SK-N-SH (cell line): ENCODE measurements at regions not wholly inside any gene's neighbourhood (a gene's known extent, or its start where the extent isn't known, plus 50 kb on each side); places are given as distances from the start of the nearest gene placed in this dataset.

Experiments used
- CTCF ChIA-PET: fragments of 300-600, 350-600 bp; formaldehyde crosslinking; extraction: SDS; loops from one replicate; lab custom pipeline; 2021; lab: Yijun Ruan, JAX
- POLR2A ChIA-PET: fragments of 350-600 bp; sonication (Branson Sonifier 250); formaldehyde crosslinking; extraction: SDS; loops from one replicate; lab custom pipeline; 2020; ENCODE audit warnings: antibody characterized with exemption, inconsistent platforms; lab: Yijun Ruan, JAX
- DNase-seq: peaks from one replicate; pipeline ENCODE4 v3.0.0; 2012
- H2AFZ ChIP-seq: fragments of 200-600 bp; sonication (generic); 2 replicates; pipeline ENCODE4 v1.8.1; 2016; ENCODE audit warnings: antibody characterized with exemption, mild to moderate bottlenecking, low read depth
- H3F3A ChIP-seq: fragments of 200-600 bp; sonication (generic); replicated peaks from 2 replicates; pipeline ENCODE3; 2016; ENCODE audit warnings: antibody characterized with exemption, mild to moderate bottlenecking; ENCODE audit not compliant: insufficient read depth
- H3K27ac ChIP-seq, 2 experiments: fragments of 200-500 bp in 1 of 2; fragments of 200-600 bp in 1 of 2; sonication (Bioruptor generic) in 1 of 2; sonication (generic), shearing (Covaris generic) in 1 of 2; 2 replicates each; pipeline versions ENCODE4 v1.5.1 to v1.6.1; 2014 to 2016; ENCODE audit warnings: low read depth in 2 of 2, inconsistent platforms in 1 of 2, low read length in 1 of 2, mild to moderate bottlenecking in 1 of 2, mixed read lengths in 1 of 2
- H3K27me3 ChIP-seq: fragments of 200-600 bp; sonication (generic), shearing (Covaris generic); 2 replicates; pipeline ENCODE4 v1.6.1; 2016; ENCODE audit warnings: mixed run types; ENCODE audit not compliant: insufficient read depth
- H3K36me3 ChIP-seq, 2 experiments: fragments of 200-500 bp in 1 of 2; fragments of 200-600 bp in 1 of 2; sonication (Bioruptor generic) in 1 of 2; sonication (generic) in 1 of 2; replicated peaks in 1 of 2; 2 replicates each; pipeline versions ENCODE3 to v1.5.1; 2014 to 2016; ENCODE audit warnings: low read length in 1 of 2, mild to moderate bottlenecking in 1 of 2; ENCODE audit not compliant: insufficient read depth in 2 of 2, control insufficient read depth in 1 of 2
- H3K4me1 ChIP-seq, 2 experiments: fragments of 200-500 bp in 1 of 2; fragments of 200-600 bp in 1 of 2; sonication (Bioruptor generic) in 1 of 2; sonication (generic), shearing (Covaris generic) in 1 of 2; 2 replicates each; pipeline versions ENCODE4 v1.5.1 to v1.6.1; 2014 to 2016; ENCODE audit warnings: low read depth in 1 of 2, low read length in 1 of 2, mixed run types in 1 of 2; ENCODE audit not compliant: insufficient read depth in 2 of 2, control insufficient read depth in 1 of 2
- H3K4me2 ChIP-seq: fragments of 200-600 bp; sonication (generic), shearing (Covaris generic); 2 replicates; pipeline ENCODE4 v1.6.1; 2017; ENCODE audit warnings: mixed run types
- H3K4me3 ChIP-seq, 2 experiments: fragments of 200-500 bp in 1 of 2; fragments of 200-600 bp in 1 of 2; sonication (Bioruptor generic) in 1 of 2; sonication (generic), shearing (Covaris generic) in 1 of 2; 2 replicates each; pipeline versions ENCODE4 v1.5.1 to v1.8.1; 2014 to 2016; ENCODE audit warnings: low read depth in 2 of 2, inconsistent platforms in 1 of 2, low read length in 1 of 2, mild to moderate bottlenecking in 1 of 2, mixed read lengths in 1 of 2, moderate library complexity in 1 of 2
- H3K79me2 ChIP-seq: fragments of 200-600 bp; sonication (generic); 2 replicates; pipeline ENCODE4 v1.8.1; 2017; ENCODE audit warnings: mild to moderate bottlenecking; ENCODE audit not compliant: insufficient read depth
- H3K9ac ChIP-seq: fragments of 200-600 bp; sonication (generic); 2 replicates; pipeline ENCODE4 v1.6.1; 2017; ENCODE audit warnings: mixed run types
- H3K9me2 ChIP-seq: fragments of 200-600 bp; sonication (generic); 2 replicates; pipeline ENCODE4 v1.6.1; 2017; ENCODE audit warnings: mixed run types
- H3K9me3 ChIP-seq: fragments of 200-600 bp; sonication (generic); 2 replicates; pipeline ENCODE4 v1.6.1; 2017; ENCODE audit warnings: mixed run types, mild to moderate bottlenecking, moderate library complexity
- H4K20me1 ChIP-seq: fragments of 200-600 bp; sonication (generic); 2 replicates; pipeline ENCODE4 v1.6.1; 2017; ENCODE audit warnings: mild to moderate bottlenecking, mixed run types; ENCODE audit not compliant: insufficient read depth
- CTCF ChIP-seq: fragments of 200-600 bp; sonication (generic); IDR thresholded peaks from 2 replicates; pipeline ENCODE4 v1.6.1; 2017; ENCODE audit warnings: antibody characterized with exemption, mild to moderate bottlenecking, moderate library complexity
- EP300 ChIP-seq, 2 experiments: IDR thresholded peaks; 2 replicates each; pipeline versions ENCODE4 v1.4.0 to v1.6.1; 2012; ENCODE audit warnings: borderline replicate concordance in 1 of 2, low read depth in 1 of 2, low read length in 1 of 2
- FOSL2 ChIP-seq: IDR thresholded peaks from 2 replicates; pipeline ENCODE4 v1.4.0; 2012; ENCODE audit warnings: low read depth, mild to moderate bottlenecking, moderate library complexity, borderline replicate concordance
- FOXJ3 ChIP-seq: sonication (generic); formaldehyde crosslinking; IDR thresholded peaks from 2 replicates; pipeline ENCODE4 v1.5.1; 2020; ENCODE audit warnings: mild to moderate bottlenecking, missing genetic modification reagents
- GATA2 ChIP-seq: sonication (generic); formaldehyde crosslinking; IDR thresholded peaks from 2 replicates; pipeline ENCODE4 v1.5.0; 2020; ENCODE audit warnings: mild to moderate bottlenecking, missing genetic modification reagents
- MEF2A ChIP-seq: IDR thresholded peaks from 2 replicates; pipeline ENCODE4 v1.4.0; 2012; ENCODE audit warnings: low read depth, borderline replicate concordance
- NFIC ChIP-seq: IDR thresholded peaks from 2 replicates; pipeline ENCODE4 v1.4.0; 2012; ENCODE audit warnings: borderline replicate concordance
- NRF1 ChIP-seq: IDR thresholded peaks from 2 replicates; pipeline ENCODE4 v1.6.1; 2012; ENCODE audit warnings: low read depth, mild to moderate bottlenecking, low read length
- RFX5 ChIP-seq: IDR thresholded peaks from 2 replicates; pipeline ENCODE4 v1.6.1; 2012; ENCODE audit warnings: mild to moderate bottlenecking, improper control_type of control experiment, low read length
- SMC3 ChIP-seq: IDR thresholded peaks from 2 replicates; pipeline ENCODE4 v1.6.1; 2012; ENCODE audit warnings: low read depth, low read length, improper control_type of control experiment
- USF1 ChIP-seq: IDR thresholded peaks from 2 replicates; pipeline ENCODE4 v1.4.0; 2012; ENCODE audit warnings: low read depth, borderline replicate concordance
- WGBS: methylation state at CpG from one replicate; pipeline ENCODE4 v1.1.6; 2017; ENCODE audit warnings: low lambda C conversion rate; 5-methylcytosine and 5-hydroxymethylcytosine counted together
- TF ChIP-seq, protein P1 (sequence below): IDR thresholded peaks from 2 replicates; pipeline ENCODE4 v1.6.1; 2012; ENCODE audit warnings: mild to moderate bottlenecking, low read depth, low read length, moderate library complexity
- TF ChIP-seq, protein P2 (sequence below): fragments of 150-350 bp; IDR thresholded peaks from 2 replicates; pipeline ENCODE4 v1.6.1; 2016; ENCODE audit warnings: mild to moderate bottlenecking, low read depth, low read length

DNA sequence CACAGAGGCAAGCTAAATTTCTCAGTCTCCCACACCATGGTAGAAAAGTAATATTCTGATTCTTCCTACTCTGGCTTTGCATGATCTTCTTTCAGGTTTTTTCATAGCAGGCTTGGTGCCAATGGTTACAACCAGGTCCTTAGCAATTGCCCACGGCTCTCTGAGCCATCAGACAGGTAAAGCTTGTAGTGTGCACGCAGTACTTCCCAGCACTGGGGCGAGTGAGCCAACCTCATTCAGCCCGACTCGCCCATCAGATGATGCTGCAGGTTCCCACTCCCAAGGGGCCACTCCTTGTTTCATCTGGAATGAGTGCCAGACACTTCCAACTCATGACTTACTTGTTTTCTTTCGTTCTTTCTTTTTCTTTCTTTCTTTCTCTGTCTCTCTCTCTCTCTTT is 78.3 kb downstream of the PERP start:
- CTCF ChIA-PET = no interaction called here

More for the DNA sequence above, 78.3 kb downstream of the PERP start:
- H4K20me1 ChIP-seq = no peaks in the 10 kb centered on the region
- no peaks in the 10 kb centered on the region for H3K79me2 ChIP-seq
- H3K9me3 ChIP-seq = no peaks in the 10 kb centered on the region
- H3K27ac ChIP-seq = no peak overlapping the region
- DNase-seq = no peak
- H2AFZ ChIP-seq = no peak overlapping the region
- no peak overlapping the region for H3K9ac ChIP-seq
- H3K4me3 ChIP-seq = no peak overlapping the region
- TF ChIP-seq NFIC (no peak), NRF1 (no peak), GATA2 (CRISPR knock-in tag) (no peak), SMC3 (no peak), USF1 (no peak), FOXJ3 (CRISPR knock-in tag) (no peak), FOSL2 (no peak), RFX5 (no peak), CTCF (no peak), EP300 (IDR thresholded peaks at IDR 0.05; ENCODE audit: borderline replicate concordance in 1 of 2, low read depth in 1 of 2, low read length in 1 of 2) (no peak), MEF2A (no peak)
- TF ChIP-seq, protein P1, sequence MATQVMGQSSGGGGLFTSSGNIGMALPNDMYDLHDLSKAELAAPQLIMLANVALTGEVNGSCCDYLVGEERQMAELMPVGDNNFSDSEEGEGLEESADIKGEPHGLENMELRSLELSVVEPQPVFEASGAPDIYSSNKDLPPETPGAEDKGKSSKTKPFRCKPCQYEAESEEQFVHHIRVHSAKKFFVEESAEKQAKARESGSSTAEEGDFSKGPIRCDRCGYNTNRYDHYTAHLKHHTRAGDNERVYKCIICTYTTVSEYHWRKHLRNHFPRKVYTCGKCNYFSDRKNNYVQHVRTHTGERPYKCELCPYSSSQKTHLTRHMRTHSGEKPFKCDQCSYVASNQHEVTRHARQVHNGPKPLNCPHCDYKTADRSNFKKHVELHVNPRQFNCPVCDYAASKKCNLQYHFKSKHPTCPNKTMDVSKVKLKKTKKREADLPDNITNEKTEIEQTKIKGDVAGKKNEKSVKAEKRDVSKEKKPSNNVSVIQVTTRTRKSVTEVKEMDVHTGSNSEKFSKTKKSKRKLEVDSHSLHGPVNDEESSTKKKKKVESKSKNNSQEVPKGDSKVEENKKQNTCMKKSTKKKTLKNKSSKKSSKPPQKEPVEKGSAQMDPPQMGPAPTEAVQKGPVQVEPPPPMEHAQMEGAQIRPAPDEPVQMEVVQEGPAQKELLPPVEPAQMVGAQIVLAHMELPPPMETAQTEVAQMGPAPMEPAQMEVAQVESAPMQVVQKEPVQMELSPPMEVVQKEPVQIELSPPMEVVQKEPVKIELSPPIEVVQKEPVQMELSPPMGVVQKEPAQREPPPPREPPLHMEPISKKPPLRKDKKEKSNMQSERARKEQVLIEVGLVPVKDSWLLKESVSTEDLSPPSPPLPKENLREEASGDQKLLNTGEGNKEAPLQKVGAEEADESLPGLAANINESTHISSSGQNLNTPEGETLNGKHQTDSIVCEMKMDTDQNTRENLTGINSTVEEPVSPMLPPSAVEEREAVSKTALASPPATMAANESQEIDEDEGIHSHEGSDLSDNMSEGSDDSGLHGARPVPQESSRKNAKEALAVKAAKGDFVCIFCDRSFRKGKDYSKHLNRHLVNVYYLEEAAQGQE = no peak
- TF ChIP-seq, protein P2, sequence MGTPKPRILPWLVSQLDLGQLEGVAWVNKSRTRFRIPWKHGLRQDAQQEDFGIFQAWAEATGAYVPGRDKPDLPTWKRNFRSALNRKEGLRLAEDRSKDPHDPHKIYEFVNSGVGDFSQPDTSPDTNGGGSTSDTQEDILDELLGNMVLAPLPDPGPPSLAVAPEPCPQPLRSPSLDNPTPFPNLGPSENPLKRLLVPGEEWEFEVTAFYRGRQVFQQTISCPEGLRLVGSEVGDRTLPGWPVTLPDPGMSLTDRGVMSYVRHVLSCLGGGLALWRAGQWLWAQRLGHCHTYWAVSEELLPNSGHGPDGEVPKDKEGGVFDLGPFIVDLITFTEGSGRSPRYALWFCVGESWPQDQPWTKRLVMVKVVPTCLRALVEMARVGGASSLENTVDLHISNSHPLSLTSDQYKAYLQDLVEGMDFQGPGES = no peak
- POLR2A ChIA-PET = no interaction called here
- H3K4me1 ChIP-seq = no peaks in the 10 kb centered on the region
- H3K36me3 ChIP-seq = no peaks in the 10 kb centered on the region
- H3K9me2 ChIP-seq = no peaks in the 10 kb centered on the region
- H3K4me2 ChIP-seq = no peak overlapping the region
- 2% methylated on average over 6 of the region's 6 CpGs for WGBS
- no peaks in the 10 kb centered on the region for H3F3A ChIP-seq
- no peaks in the 10 kb centered on the region for H3K27me3 ChIP-seq
